Neural progenitor cell (in vitro differentiated cells): ENCODE measurements at regions not wholly inside any gene's neighbourhood (a gene's known extent, or its start where the extent isn't known, plus 50 kb on each side); places are given as distances from the start of the nearest gene placed in this dataset.

ENCODE experiments used
- DNase-seq: peaks from one replicate; pipeline ENCODE4 v3.0.0-alpha.2; 2016; ENCODE audit warnings: low spot score
- H2AFZ ChIP-seq: fragments of 200-600 bp; sonication (generic); replicated peaks from 2 replicates; pipeline ENCODE4 v1.6.1; 2016; ENCODE audit warnings: antibody characterized with exemption
- H3F3A ChIP-seq: fragments of 200-600 bp; sonication (generic); 2 replicates; pipeline ENCODE4 v1.6.1; 2016; ENCODE audit warnings: antibody characterized with exemption, low read depth
- H3K27ac ChIP-seq: fragments of 200-600 bp; sonication (generic); 2 replicates; pipeline ENCODE4 v1.5.1; 2016; ENCODE audit warnings: mild to moderate bottlenecking
- H3K27me3 ChIP-seq: fragments of 200-600 bp; sonication (generic); 2 replicates; pipeline ENCODE4 v1.6.1; 2016; ENCODE audit warnings: mild to moderate bottlenecking, moderate library complexity
- H3K36me3 ChIP-seq: fragments of 200-600 bp; sonication (generic); 2 replicates; pipeline ENCODE4 v1.5.1; 2016
- H3K4me1 ChIP-seq: fragments of 200-600 bp; sonication (generic); 2 replicates; pipeline ENCODE4 v1.6.1; 2016; ENCODE audit warnings: mixed run types
- H3K4me2 ChIP-seq: fragments of 200-600 bp; sonication (generic); 2 replicates; pipeline ENCODE4 v1.6.1; 2016
- H3K4me3 ChIP-seq: fragments of 200-600 bp; sonication (generic); 2 replicates; pipeline ENCODE4 v1.5.1; 2016
- H3K79me2 ChIP-seq: fragments of 200-600 bp; sonication (generic); 2 replicates; pipeline ENCODE4 v1.6.1; 2016; ENCODE audit warnings: low read depth
- H3K9ac ChIP-seq: fragments of 200-600 bp; sonication (generic); 2 replicates; pipeline ENCODE4 v1.6.1; 2016
- H3K9me3 ChIP-seq: fragments of 200-600 bp; sonication (generic); 2 replicates; pipeline ENCODE4 v1.5.1; 2016; ENCODE audit warnings: low read depth
- H4K20me1 ChIP-seq: fragments of 200-600 bp; sonication (generic); 2 replicates; pipeline ENCODE4 v1.6.1; 2016; ENCODE audit warnings: low read depth
- H3K27ac Mint-ChIP-seq: 3 replicates; pipeline ENCODE4 v1.8.0; 2021; ENCODE audit warnings: mixed read lengths
- H3K27me3 Mint-ChIP-seq: 2 replicates; pipeline ENCODE4 v1.8.0; 2022; ENCODE audit warnings: low read depth, mild to moderate bottlenecking, inconsistent platforms, moderate library complexity, mixed read lengths; ENCODE audit not compliant: insufficient read depth
- H3K36me3 Mint-ChIP-seq: 3 replicates; pipeline ENCODE4 v1.8.0; 2021; ENCODE audit warnings: mixed read lengths
- H3K4me1 Mint-ChIP-seq: 3 replicates; pipeline ENCODE4 v1.8.0; 2021; ENCODE audit warnings: mixed read lengths
- H3K4me3 Mint-ChIP-seq: 3 replicates; pipeline ENCODE4 v1.8.0; 2021; ENCODE audit warnings: mild to moderate bottlenecking, moderate library complexity, mixed read lengths
- H3K9me3 Mint-ChIP-seq: 3 replicates; pipeline ENCODE4 v1.8.0; 2020; ENCODE audit warnings: mixed read lengths
- EZH2 ChIP-seq: fragments of 200-600 bp; sonication (generic); IDR thresholded peaks from 2 replicates; pipeline ENCODE4 v1.6.1; 2017; ENCODE audit warnings: antibody characterized with exemption, mild to moderate bottlenecking, moderate library complexity
- EZH2phosphoT487 ChIP-seq: fragments of 200-600 bp; sonication (generic); IDR thresholded peaks from 2 replicates; pipeline ENCODE4 v1.6.1; 2017; ENCODE audit warnings: antibody characterized with exemption
- TF ChIP-seq, protein P1 (sequence below): fragments of 200-600 bp; sonication (generic); IDR thresholded peaks from 2 replicates; pipeline ENCODE4 v1.5.1; 2017; ENCODE audit warnings: antibody characterized with exemption, mild to moderate bottlenecking

DNA sequence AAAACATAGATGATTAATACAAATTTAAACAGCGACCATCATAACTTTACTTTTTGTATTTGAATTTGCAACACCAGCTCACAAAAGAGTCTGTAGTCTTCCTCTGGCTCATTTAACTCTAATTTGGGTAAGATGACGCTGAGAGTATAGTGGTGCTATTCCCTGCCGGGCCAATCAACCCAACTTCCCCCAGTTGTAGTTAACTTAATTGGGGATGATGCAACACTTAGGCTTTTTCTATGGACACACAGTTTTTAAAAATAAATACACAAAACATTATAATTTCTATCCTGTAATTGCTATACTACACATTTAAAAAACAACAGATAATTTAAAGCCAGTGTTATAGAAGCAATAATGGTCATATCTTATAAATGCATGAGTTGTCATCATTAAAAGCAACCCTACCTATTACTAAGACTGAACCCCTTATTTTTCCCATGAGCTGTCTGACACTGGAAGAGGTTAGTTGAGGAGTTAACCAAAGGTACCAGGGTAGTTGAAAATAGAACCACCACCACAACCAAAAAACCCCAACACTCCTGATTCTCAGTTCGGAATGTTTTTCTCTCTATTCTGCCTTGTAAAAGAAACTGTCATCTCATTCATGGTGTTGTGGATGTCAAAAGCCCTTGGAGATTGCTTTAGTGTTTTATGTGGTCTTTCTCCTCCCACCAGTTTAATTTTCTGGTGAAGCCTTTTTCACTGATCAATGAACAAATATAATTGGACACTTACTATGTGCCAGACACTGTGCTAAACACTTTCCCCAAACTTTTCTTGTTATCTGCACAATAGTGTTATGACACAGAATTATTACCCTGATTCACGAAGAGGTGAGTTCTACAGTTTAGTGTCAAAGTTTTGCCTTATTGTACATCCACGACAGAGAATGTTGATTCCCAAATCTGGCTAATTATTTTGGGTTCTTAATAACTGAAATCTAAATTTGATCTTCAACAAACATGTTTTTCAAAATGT lies 61.5 kb upstream of the RAPGEF2 start:
- Mint-ChIP-seq H3K9me3 (no peaks in the 10 kb centered on the region), H3K27ac (no peak overlapping the region), H3K4me1 (peaks cover 18% of the 10 kb centered on the region), H3K4me3 (no peak overlapping the region), H3K27me3 (no peaks in the 10 kb centered on the region), H3K36me3 (no peaks in the 10 kb centered on the region)
- H3K27ac ChIP-seq = no peak overlapping the region
- H3K27me3 ChIP-seq = no peaks in the 10 kb centered on the region
- no peaks in the 10 kb centered on the region for H4K20me1 ChIP-seq
- H3K9ac ChIP-seq = no peak overlapping the region
- H3K36me3 ChIP-seq = no peaks in the 10 kb centered on the region
- no peaks in the 10 kb centered on the region for H3K9me3 ChIP-seq
- DNase-seq = no peak
- no peak overlapping the region for H3K4me3 ChIP-seq
- TF ChIP-seq EZH2phosphoT487 (no peak), EZH2 (no peak)
- TF ChIP-seq, protein P1, sequence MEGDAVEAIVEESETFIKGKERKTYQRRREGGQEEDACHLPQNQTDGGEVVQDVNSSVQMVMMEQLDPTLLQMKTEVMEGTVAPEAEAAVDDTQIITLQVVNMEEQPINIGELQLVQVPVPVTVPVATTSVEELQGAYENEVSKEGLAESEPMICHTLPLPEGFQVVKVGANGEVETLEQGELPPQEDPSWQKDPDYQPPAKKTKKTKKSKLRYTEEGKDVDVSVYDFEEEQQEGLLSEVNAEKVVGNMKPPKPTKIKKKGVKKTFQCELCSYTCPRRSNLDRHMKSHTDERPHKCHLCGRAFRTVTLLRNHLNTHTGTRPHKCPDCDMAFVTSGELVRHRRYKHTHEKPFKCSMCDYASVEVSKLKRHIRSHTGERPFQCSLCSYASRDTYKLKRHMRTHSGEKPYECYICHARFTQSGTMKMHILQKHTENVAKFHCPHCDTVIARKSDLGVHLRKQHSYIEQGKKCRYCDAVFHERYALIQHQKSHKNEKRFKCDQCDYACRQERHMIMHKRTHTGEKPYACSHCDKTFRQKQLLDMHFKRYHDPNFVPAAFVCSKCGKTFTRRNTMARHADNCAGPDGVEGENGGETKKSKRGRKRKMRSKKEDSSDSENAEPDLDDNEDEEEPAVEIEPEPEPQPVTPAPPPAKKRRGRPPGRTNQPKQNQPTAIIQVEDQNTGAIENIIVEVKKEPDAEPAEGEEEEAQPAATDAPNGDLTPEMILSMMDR = no peak
- peak overlapping the region; percentile 29 for H2AFZ ChIP-seq
- H3K4me1 ChIP-seq = peaks cover 27% of the 10 kb centered on the region
- H3K4me2 ChIP-seq = no peak overlapping the region
- H3K79me2 ChIP-seq = no peaks in the 10 kb centered on the region
- H3F3A ChIP-seq = peaks cover 7% of the 10 kb centered on the region

DNA sequence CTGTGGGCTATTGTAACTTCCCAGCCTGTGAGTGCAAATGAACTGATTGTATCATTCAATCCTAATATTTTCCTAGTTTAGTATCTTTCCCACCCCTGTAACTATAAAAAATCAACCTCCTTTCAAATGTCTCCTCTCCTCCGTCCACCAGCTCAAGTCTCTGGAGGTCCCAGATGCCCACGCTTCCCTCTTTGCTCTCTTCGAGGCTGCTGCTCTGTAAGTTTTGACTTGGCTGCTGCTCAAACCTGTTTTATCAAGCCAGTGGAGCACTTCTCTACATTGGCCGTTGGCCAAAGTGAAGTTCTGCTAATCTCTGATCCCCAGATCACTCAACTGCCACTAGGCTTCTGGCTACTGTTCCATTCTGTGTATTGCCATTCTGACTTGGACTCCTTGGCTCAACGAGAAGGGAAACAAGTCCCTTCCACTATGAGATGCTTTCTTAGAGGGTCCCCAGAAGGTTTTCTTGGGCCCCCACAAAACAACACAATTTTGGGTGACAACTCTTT lies 60.7 kb upstream of the RAPGEF2 start:
- Mint-ChIP-seq H3K27ac (no peak overlapping the region), H3K36me3 (no peaks in the 10 kb centered on the region), H3K9me3 (no peaks in the 10 kb centered on the region)

DNA sequence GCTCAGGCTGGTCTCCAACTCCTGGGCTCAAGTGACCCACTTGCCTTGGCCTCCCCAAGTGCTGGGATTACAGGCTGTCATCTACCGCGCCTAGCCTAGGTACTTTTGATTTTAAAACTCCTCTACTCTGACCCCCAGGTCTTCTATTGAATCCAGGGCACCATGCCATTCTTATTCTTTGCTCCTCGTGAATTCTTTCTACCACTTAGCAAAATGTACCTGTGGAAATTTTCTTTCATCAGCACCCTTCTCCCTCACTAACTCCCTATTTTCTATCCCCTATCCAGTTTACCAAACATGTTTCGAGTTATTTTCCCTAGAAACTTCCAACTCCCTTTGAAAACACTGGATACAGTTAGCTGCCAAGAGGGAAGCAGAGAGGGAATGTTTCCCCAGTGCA lies 60.0 kb upstream of the RAPGEF2 start:
- no peaks in the 10 kb centered on the region for H3K36me3 Mint-ChIP-seq
- peaks cover 2% of the 10 kb centered on the region for H3K27me3 Mint-ChIP-seq
- DNase-seq = no peak
- H3K4me3 Mint-ChIP-seq = no peak overlapping the region
- Histone ChIP-seq H3K4me2 (no peak overlapping the region), H3K27me3 (no peaks in the 10 kb centered on the region), H3K4me1 (peaks cover 24% of the 10 kb centered on the region), H3K79me2 (no peaks in the 10 kb centered on the region), H4K20me1 (no peaks in the 10 kb centered on the region), H2AFZ (no peak overlapping the region), H3K36me3 (no peaks in the 10 kb centered on the region), H3K9ac (no peak overlapping the region), H3K4me3 (no peak overlapping the region), H3K27ac (no peak overlapping the region), H3K9me3 (no peaks in the 10 kb centered on the region), H3F3A (peaks cover 5% of the 10 kb centered on the region)
- H3K27ac Mint-ChIP-seq = no peak overlapping the region
- TF ChIP-seq, protein P1 = no peak
- TF ChIP-seq EZH2phosphoT487 = no peak
- TF ChIP-seq EZH2 = no peak
- peaks cover 19% of the 10 kb centered on the region for H3K4me1 Mint-ChIP-seq
- no peaks in the 10 kb centered on the region for H3K9me3 Mint-ChIP-seq

More for the DNA sequence above, 60.7 kb upstream of the RAPGEF2 start:
- Histone ChIP-seq H4K20me1 (no peaks in the 10 kb centered on the region), H3K36me3 (no peaks in the 10 kb centered on the region), H3K9me3 (no peaks in the 10 kb centered on the region), H3K4me1 (peaks cover 21% of the 10 kb centered on the region), H3K4me3 (no peak overlapping the region), H3K9ac (no peak overlapping the region), H3K27me3 (no peaks in the 10 kb centered on the region), H3K27ac (no peak overlapping the region), H3K4me2 (no peak overlapping the region), H3K79me2 (no peaks in the 10 kb centered on the region), H3F3A (peaks cover 3% of the 10 kb centered on the region), H2AFZ (peak overlapping the region; percentile 29)
- DNase-seq = no peak
- H3K4me3 Mint-ChIP-seq = no peak overlapping the region
- TF ChIP-seq EZH2phosphoT487 = no peak
- TF ChIP-seq, protein P1 = no peak
- no peak for TF ChIP-seq EZH2
- H3K27me3 Mint-ChIP-seq = peaks cover 2% of the 10 kb centered on the region
- peaks cover 18% of the 10 kb centered on the region for H3K4me1 Mint-ChIP-seq
